ENCODE measurements at regions not wholly inside any gene's neighbourhood (a gene's known extent, or its start where the extent isn't known, plus 50 kb on each side); places are given as distances from the start of the nearest gene placed in this dataset.
A peak's percentile ranks its signal among the peaks of the same experiment; 100 is the strongest.
"Not testable (repeated sequence)": the region's sequence is repeated elsewhere in the genome, so short reads cannot be mapped to it uniquely, and the experiment has no call there.

GRCh38 chr4:177494791-177495190 is 52.6 kb upstream of the AGA start:
- DNase-seq (ENCODE audit: low spot score), result no peak

- not testable (repeated sequence) for DNase-seq (ENCODE audit: low spot score)
Measured at GRCh38 chr4:177495626-177496025, 53.4 kb upstream of the AGA start.

DNA sequence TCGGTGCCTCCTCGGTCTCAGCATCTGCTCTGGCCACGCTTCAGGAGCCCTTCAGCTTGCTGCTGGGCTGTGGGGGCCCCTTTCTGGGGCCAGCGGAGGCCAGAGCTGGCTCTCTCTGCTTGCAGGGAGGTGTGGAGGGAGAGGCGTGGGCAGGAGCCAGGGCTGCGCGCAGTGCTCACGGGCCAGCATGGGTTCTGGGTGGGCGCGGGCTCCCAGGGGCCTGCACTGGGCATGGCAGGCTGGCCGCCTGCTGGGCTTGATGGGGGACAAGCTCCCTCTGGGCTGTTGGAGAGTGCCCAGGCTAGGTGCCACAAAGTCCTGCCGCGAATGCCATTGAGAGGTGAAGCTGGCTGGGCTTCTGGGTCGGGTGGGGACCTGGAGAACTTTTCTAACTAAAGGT is 57.3 kb upstream of the AGA start:
- DNase-seq (ENCODE audit: low spot score), result no peak

DNA sequence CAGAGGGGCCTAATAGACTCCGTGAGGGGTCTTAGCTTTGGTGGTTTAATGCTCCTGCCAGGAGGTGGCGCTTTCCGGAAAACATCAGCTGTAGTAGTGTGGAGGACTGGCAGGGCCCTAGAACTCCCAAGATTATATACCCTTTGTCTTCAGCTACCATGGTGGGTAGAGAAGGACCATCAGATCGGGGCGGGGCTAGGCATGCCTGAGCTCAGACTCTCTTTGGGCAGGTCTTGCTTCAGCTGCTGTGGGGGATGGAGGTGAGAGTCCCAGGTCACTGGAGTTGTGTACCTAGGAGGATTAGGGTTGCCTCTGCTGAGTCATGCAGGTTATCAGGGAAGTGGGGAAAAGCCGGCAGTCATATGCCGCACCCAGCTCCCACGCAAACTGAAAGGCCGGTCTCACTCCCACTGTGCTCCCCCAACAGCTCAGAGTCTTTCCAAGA is 63.0 kb upstream of the AGA start:
- no peak for DNase-seq (ENCODE audit: low spot score)

DNA sequence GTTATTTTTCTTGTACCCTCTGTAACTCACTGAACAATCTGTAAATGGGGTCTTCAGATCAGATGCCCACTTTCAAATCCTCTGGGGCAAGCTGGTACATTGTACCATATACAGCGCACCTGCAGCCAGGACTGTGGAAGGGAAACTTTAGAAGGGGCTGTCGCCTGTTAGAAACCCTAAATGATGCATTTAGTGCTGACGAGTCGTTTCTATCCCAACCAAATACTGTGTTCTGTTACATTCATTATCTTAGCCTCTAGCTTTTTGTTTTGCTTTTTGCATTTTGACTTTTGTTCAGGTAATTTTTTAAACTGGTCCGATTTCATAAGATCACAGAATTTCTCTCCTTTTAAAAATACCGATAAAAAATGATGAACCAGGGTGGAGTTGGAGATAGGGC is 66.4 kb upstream of the AGA start:
- DNase-seq (ENCODE audit: low spot score), result no peak

GRCh38 chr4:177509226-177509745 is 67.0 kb upstream of the AGA start:
- DNase-seq (ENCODE audit: low spot score), result no peak

DNA sequence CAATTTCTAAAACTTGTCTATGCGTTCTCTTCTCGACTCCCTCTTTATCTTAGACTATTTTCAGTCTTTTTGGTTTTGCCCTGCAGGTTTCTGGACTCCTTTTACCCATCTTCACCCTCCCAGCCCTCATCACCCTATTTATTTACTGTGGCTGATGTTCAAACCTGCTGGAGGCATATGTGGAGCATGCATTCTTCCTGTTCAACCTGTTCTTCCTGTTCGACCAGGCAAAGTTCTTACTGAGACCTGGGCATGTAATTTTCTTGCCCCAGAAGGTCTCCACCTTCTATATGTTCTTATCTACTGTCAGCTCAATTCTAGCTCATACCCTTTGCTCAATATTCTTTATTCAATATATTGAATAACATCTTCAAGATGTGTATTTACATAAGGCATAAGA is 69.4 kb upstream of the AGA start:
- DNase-seq (ENCODE audit: low spot score), result no peak

- no peak for DNase-seq (ENCODE audit: low spot score)
Measured at GRCh38 chr4:177512646-177513045, 70.4 kb upstream of the AGA start.

DNA sequence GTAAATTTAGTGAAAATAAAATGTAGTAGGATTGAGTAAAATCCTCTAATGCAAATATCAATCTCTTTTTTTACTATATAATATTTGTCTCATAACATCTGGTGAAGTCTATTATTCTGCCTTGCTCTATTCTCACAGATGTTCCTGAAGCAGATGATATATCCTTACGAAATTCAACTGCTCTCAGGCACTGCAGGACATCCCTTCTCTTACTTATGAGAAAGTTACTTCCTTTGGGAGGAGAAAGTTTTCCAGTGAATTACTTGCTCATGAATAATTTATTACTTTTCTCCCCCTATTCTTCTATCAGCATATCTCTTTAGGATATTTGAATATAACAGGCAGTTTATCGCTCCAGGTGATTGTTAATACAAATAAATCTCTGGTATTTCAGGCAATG is 75.6 kb upstream of the AGA start:
- no peak for DNase-seq (ENCODE audit: low spot score)

GRCh38 chr4:177519481-177520260 is 77.4 kb upstream of the AGA start:
- no peak for DNase-seq (ENCODE audit: low spot score)

GRCh38 chr4:177528620-177529019 is 86.4 kb upstream of the AGA start:
- DNase-seq (ENCODE audit: low spot score), result no peak

- DNase-seq (ENCODE audit: low spot score), result no peak
Measured at GRCh38 chr4:177530561-177530960, 88.3 kb upstream of the AGA start.

DNA sequence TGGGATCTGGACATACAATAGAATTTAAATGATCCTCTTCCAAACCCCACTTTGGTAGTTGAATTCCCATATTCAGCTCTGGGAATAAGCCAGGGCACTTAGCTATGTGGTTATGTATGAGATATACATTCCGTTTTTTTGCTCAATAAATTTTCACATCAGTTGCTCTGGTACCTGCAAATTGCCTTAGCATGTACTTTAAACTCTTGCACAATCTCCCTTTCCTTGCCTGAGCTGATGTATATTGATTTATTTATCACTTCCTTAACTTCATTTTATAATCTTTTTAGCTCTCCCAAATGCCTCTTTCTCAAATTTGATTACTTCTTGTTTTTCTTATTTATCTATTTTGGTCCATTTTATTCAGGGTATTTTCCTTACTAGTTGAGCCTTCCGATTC is 90.1 kb upstream of the AGA start:
- no peak for DNase-seq (ENCODE audit: low spot score)

- DNase-seq (ENCODE audit: low spot score), result not testable (repeated sequence)
Measured at GRCh38 chr4:177534841-177535240, 92.6 kb upstream of the AGA start.

DNA sequence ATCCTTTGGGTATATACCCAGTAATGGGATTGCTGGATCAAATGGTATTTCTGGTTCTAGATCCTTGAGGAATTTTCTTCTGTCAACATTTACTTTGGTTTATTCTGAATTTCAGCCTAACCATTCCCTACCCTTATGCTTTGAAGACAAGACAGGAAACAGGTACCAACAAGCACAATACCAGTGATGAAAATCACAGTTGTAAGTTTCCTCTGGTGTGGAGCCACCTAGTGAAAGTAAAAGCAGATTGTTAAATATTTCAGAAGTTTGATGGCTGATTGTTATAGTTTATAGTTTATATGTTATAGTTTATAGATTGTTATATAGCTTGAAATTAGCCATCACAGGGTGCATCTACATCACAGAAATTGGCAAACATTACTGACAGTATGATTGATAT is 104.5 kb upstream of the AGA start:
- no peak for DNase-seq (ENCODE audit: low spot score)

- no peak for DNase-seq (ENCODE audit: low spot score)
Measured at GRCh38 chr4:177547985-177548384, 105.7 kb upstream of the AGA start.

DNA sequence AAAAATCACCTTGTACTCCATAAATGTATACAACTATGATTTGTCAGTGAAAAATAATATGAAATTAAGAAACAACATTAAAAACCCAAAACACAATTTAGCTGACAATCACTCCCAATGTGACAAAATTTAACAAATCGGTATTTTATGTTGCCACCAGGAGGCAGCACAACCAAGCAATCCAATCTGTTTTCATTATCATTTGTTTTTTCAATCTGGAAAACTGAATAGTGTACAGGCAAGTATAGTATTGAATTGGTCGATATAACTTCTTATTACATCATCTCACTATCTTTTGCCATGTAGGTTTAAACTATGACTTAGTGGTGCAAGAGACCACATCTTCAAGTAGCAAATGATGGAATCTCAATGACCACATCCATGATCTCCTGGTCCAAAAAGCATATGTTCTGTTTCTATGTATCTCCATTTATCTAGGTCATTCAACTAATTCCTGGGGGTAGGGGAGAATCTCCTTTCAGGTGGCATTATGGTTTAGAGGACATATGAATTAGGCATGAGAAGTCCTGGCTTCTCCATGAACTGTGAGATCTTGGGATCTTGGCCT is 112.9 kb upstream of the AGA start:
- DNase-seq (ENCODE audit: low spot score), result peak; percentile 47

DNA sequence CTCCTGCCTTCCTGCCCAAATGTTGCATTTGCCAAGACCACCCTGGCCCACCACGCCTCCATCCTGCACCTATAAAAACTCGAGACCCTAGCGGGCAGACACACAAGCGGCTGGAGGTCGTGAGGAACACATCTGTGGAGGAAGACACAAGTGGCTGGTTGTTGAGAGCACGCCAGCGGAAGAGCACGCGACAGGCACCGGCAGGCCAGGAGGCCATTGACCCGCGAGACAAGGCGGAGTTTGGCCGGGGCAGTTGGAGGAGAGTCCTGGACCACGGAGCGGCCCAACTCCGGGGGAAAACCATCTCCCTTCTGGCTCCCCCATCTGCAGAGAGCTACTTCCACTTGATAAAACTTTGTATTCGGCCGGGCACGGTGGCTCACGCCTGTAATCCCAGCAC is 115.2 kb upstream of the AGA start:
- no peak for DNase-seq (ENCODE audit: low spot score)

GRCh38 chr4:177558995-177559394 is 116.8 kb upstream of the AGA start:
- no peak for DNase-seq (ENCODE audit: low spot score)

DNA sequence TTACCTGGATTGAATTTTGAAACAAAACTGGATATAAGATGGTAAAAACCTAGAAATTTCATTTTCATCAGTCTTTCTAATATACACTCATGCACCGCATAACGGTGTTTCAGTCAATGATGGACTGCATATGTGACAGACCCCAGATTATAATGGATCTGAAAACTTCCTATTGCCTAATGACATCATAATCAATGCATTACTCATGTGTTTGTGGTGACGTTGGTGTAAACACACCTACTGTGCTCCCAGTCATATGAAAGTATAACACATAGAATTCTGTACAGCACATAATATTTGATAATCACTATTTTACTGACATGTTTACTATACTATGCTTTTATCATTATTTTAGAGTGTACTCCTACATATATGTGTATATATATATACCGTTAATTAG is 119.9 kb upstream of the AGA start:
- no peak for DNase-seq (ENCODE audit: low spot score)

DNA sequence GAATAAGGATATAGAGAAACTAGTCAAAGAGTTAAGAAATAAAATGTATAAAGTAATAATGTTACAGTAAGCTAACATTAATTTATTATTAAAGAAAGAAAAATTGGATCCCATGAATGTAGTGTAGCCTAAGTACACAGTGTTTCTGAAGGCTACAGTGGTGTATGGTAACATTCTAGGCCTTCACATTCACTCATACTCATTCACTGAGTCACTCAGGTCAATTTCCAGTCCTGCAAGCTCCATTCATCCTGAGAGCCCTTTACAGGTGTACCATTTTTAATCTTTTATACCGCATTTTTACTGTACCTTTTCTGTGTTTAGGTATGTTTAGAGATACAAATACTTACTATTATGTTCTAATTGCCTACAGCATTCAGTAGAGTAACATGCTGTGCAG is 120.6 kb upstream of the AGA start:
- DNase-seq (ENCODE audit: low spot score), result no peak

DNA sequence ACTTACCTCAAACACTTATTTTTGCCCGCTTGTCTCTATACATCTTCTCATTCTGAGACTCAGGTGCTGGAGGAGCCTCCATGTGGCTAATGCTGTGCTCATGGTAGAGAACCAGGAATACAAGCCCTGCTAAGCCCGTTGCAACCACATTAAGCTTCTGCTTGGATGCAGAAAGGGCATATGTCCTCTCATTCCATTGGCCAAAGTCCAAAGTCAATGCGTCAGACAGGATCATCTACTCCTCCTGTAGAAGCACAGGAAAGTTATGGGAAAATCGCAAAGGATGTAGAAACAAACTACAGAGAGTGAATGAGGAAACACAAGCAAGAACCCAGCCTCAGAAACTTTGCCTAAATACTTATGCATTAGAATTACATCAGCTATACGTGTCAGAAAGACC is 124.5 kb upstream of the AGA start:
- DNase-seq (ENCODE audit: low spot score), result no peak

DNA sequence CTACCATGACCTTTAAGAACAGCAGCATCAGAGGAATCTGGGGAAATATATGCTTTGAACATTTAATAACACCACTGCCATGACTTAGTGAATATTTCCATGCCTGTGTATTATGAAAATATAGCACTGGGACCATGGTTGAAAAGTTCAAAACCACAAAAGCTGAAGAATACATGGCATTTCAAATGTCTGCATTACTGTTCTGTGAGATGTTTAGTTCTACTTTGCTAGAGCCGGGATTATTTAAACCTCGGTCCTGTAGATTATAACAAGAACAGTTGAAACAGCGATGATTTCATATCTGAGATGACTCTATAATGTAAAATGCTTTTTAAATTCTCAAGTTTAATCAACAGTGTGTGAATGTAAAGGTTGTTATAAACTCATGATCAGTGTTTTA is 126.7 kb upstream of the AGA start:
- DNase-seq (ENCODE audit: low spot score), result no peak

DNA sequence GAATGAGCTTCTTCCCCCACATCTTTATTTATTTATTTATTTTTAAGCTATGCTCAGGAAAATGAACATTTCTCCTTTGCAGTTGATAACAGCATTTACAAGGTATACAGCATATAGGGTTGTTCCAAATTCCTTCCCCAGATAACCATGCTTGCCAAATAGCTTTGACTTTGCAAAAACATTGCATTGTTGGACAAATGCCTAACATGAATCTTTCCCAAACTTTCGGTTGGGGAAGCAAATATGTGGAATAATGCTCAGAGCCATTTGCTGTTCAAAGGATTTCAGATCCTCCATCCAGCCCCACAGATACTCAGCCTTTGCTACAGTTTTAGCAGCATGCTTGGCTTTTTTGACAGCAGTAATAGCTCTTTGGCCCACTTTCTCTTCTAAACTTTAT is 127.2 kb upstream of the AGA start:
- DNase-seq (ENCODE audit: low spot score), result no peak
